GM12864 (cell line): ENCODE measurements at regions not wholly inside any gene's neighbourhood (a gene's known extent, or its start where the extent isn't known, plus 50 kb on each side); places are given as distances from the start of the nearest gene placed in this dataset.
A peak's percentile ranks its signal among the peaks of the same experiment; 100 is the strongest.

Experiments
- DNase-seq: peaks from one replicate; pipeline ENCODE4 v3.0.0-alpha.2; 2011; ENCODE audit warnings: low read depth
- H3K4me3 ChIP-seq: 2 replicates; pipeline ENCODE4 v1.5.1; 2011; ENCODE audit warnings: mild to moderate bottlenecking, low read depth, low read length, control low read depth
- CTCF ChIP-seq: IDR thresholded peaks from 2 replicates; pipeline ENCODE4 v1.5.1; 2011; ENCODE audit warnings: low read depth, mild to moderate bottlenecking, moderate library complexity, low read length, control low read depth, inconsistent platforms; ENCODE audit errors: missing control alignments

- no peak overlapping the region for H3K4me3 ChIP-seq
- TF ChIP-seq CTCF: no peak
- peak; percentile 2 for DNase-seq
These were observed 55.0 kb downstream of the SOX4 start for GRCh38 chr6:21648475-21649050.

GRCh38 chr6:21653323-21653722, 59.8 kb downstream of the SOX4 start:
- no peak for DNase-seq
- H3K4me3 ChIP-seq: no peak overlapping the region
- no peak for TF ChIP-seq CTCF

GRCh38 chr6:21653905-21654304, 60.4 kb downstream of the SOX4 start:
- no peak for DNase-seq
- no peak for TF ChIP-seq CTCF
- H3K4me3 ChIP-seq: no peak overlapping the region

- TF ChIP-seq CTCF: no peak
- H3K4me3 ChIP-seq: no peak overlapping the region
- DNase-seq: no peak
These were observed 60.8 kb downstream of the SOX4 start for GRCh38 chr6:21654361-21654760.

GRCh38 chr6:21663966-21664313, 70.4 kb downstream of the SOX4 start:
- no peak for TF ChIP-seq CTCF
- DNase-seq: no peak
- H3K4me3 ChIP-seq: no peak overlapping the region

- no peak for DNase-seq
- TF ChIP-seq CTCF: no peak
- no peak overlapping the region for H3K4me3 ChIP-seq
These were observed 71.0 kb downstream of the SOX4 start for GRCh38 chr6:21664314-21665109.

GRCh38 chr6:21665110-21665391, 71.5 kb downstream of the SOX4 start:
- no peak for TF ChIP-seq CTCF
- DNase-seq: no peak
- H3K4me3 ChIP-seq: no peak overlapping the region
